SK-N-SH treated with all-trans-retinoic acid at 6 μM for 48 hours (cell line): ENCODE measurements at regions not wholly inside any gene's neighbourhood (a gene's known extent, or its start where the extent isn't known, plus 50 kb on each side); places are given as distances from the start of the nearest gene placed in this dataset.

Source experiments
- ATAC-seq: fragments of 200-7000 bp; cut with Tn5 transposase; 3 replicates; pipeline ENCODE4 v1.9.1; 2020; ENCODE audit warnings: mild to moderate bottlenecking, moderate library complexity
- BACH2 ChIP-seq: fragments of 250-450 bp; sonication (Bioruptor Pico); IDR thresholded peaks from 2 replicates; pipeline ENCODE4 v1.9.0; 2021; ENCODE audit warnings: mild to moderate bottlenecking, borderline replicate concordance
- CSDC2 ChIP-seq: fragments of 250-450 bp; sonication (Bioruptor Pico); IDR thresholded peaks from 2 replicates; pipeline ENCODE4 v1.5.0; 2020; ENCODE audit warnings: mild to moderate bottlenecking, moderate library complexity
- CSRNP3 ChIP-seq: fragments of 250-450 bp; sonication (Bioruptor Pico); IDR thresholded peaks from 2 replicates; pipeline ENCODE4 v1.5.1; 2021; ENCODE audit warnings: mild to moderate bottlenecking, moderate library complexity
- ESRRG ChIP-seq: fragments of 250-450 bp; sonication (Bioruptor Pico); IDR thresholded peaks from 2 replicates; pipeline ENCODE4 v1.6.1; 2021; ENCODE audit warnings: mild to moderate bottlenecking
- GLIS3 ChIP-seq: fragments of 250-450 bp; sonication (Bioruptor Pico); IDR thresholded peaks from 2 replicates; pipeline ENCODE4 v1.5.0; 2020; ENCODE audit warnings: mild to moderate bottlenecking, moderate library complexity
- ISL1 ChIP-seq: fragments of 250-450 bp; sonication (Bioruptor Pico); IDR thresholded peaks from 2 replicates; pipeline ENCODE4 v2.1.2; 2022; ENCODE audit warnings: mild to moderate bottlenecking, moderate library complexity
- OSR1 ChIP-seq: fragments of 250-450 bp; sonication (Bioruptor Pico); IDR thresholded peaks from 2 replicates; pipeline ENCODE4 v1.8.0; 2022; ENCODE audit warnings: moderate library complexity, mild to moderate bottlenecking, inconsistent platforms
- POU6F1 ChIP-seq: fragments of 250-450 bp; sonication (Bioruptor Pico); IDR thresholded peaks from 2 replicates; pipeline ENCODE4 v1.8.0; 2021; ENCODE audit warnings: low read depth, mild to moderate bottlenecking, moderate library complexity, borderline replicate concordance
- PPARA ChIP-seq: fragments of 250-450 bp; sonication (Bioruptor Pico); IDR thresholded peaks from 2 replicates; pipeline ENCODE4 v1.5.0; 2020; ENCODE audit warnings: mild to moderate bottlenecking, borderline replicate concordance
- RARB ChIP-seq: fragments of 250-450 bp; sonication (Bioruptor Pico); IDR thresholded peaks from 2 replicates; pipeline ENCODE4 v1.8.0; 2021; ENCODE audit warnings: mild to moderate bottlenecking, moderate library complexity
- SNAI2 ChIP-seq: fragments of 250-450 bp; sonication (Bioruptor Pico); IDR thresholded peaks from 2 replicates; pipeline ENCODE4 v1.5.0; 2020; ENCODE audit warnings: mild to moderate bottlenecking, moderate library complexity
- TCF4 ChIP-seq: fragments of 250-450 bp; sonication (Bioruptor Pico); IDR thresholded peaks from 2 replicates; pipeline ENCODE4 v1.8.0; 2021; ENCODE audit warnings: mild to moderate bottlenecking, moderate library complexity, borderline replicate concordance
- TSHZ2 ChIP-seq: fragments of 250-450 bp; sonication (Bioruptor Pico); IDR thresholded peaks from 2 replicates; pipeline ENCODE4 v1.5.0; 2020; ENCODE audit warnings: mild to moderate bottlenecking, moderate library complexity
- ZC3H10 ChIP-seq: fragments of 250-450 bp; sonication (Bioruptor Pico); IDR thresholded peaks from 2 replicates; pipeline ENCODE4 v1.5.1; 2021; ENCODE audit warnings: mild to moderate bottlenecking, moderate library complexity
- ZFP3 ChIP-seq: fragments of 250-450 bp; sonication (Bioruptor Pico); IDR thresholded peaks from 2 replicates; pipeline ENCODE4 v1.5.0; 2020; ENCODE audit warnings: mild to moderate bottlenecking, moderate library complexity
- ZFP30 ChIP-seq: fragments of 450-650 bp; formaldehyde crosslinking; IDR thresholded peaks from 2 replicates; pipeline ENCODE4 v1.5.0; 2022; ENCODE audit warnings: mild to moderate bottlenecking, moderate library complexity
- ZNF565 ChIP-seq: fragments of 450-650 bp; formaldehyde crosslinking; conservative IDR thresholded peaks from 2 replicates; pipeline ENCODE4 v1.5.0; 2020; ENCODE audit warnings: low read depth, mild to moderate bottlenecking, moderate library complexity
- ZNF70 ChIP-seq: fragments of 450-650 bp; formaldehyde crosslinking; IDR thresholded peaks from 2 replicates; pipeline ENCODE4 v1.5.0; 2020; ENCODE audit warnings: mild to moderate bottlenecking, moderate library complexity
- ZNF8 ChIP-seq: fragments of 450-650 bp; formaldehyde crosslinking; IDR thresholded peaks from 2 replicates; pipeline ENCODE4 v1.5.0; 2020; ENCODE audit warnings: mild to moderate bottlenecking, moderate library complexity
- TF ChIP-seq, protein P1 (sequence below): fragments of 250-450 bp; sonication (Bioruptor Pico); IDR thresholded peaks from 2 replicates; pipeline ENCODE4 v1.5.1; 2020; ENCODE audit warnings: low read depth, mild to moderate bottlenecking, moderate library complexity
- TF ChIP-seq, protein P2 (sequence below): fragments of 250-450 bp; sonication (Bioruptor Pico); IDR thresholded peaks from 2 replicates; pipeline ENCODE4 v1.8.0; 2020; ENCODE audit warnings: mild to moderate bottlenecking, moderate library complexity, borderline replicate concordance

- peak; percentile 84 for ATAC-seq
- TF ChIP-seq TSHZ2, result no peak
- TF ChIP-seq, protein P1, sequence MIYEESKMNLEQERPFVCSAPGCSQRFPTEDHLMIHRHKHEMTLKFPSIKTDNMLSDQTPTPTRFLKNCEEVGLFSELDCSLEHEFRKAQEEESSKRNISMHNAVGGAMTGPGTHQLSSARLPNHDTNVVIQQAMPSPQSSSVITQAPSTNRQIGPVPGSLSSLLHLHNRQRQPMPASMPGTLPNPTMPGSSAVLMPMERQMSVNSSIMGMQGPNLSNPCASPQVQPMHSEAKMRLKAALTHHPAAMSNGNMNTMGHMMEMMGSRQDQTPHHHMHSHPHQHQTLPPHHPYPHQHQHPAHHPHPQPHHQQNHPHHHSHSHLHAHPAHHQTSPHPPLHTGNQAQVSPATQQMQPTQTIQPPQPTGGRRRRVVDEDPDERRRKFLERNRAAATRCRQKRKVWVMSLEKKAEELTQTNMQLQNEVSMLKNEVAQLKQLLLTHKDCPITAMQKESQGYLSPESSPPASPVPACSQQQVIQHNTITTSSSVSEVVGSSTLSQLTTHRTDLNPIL (CRISPR knock-in tag), result no peak
- TF ChIP-seq ISL1 (CRISPR knock-in tag), result no peak
- TF ChIP-seq ESRRG (CRISPR knock-in tag), result no peak
- TF ChIP-seq ZNF70 (CRISPR knock-in tag), result no peak
- no peak for TF ChIP-seq BACH2 (CRISPR knock-in tag)
- TF ChIP-seq SNAI2 (CRISPR knock-in tag), result no peak
- TF ChIP-seq RARB, result no peak
- TF ChIP-seq OSR1 (CRISPR knock-in tag), result no peak
- TF ChIP-seq ZC3H10 (CRISPR knock-in tag), result no peak
- no peak for TF ChIP-seq ZNF8 (CRISPR knock-in tag)
- no peak for TF ChIP-seq POU6F1 (CRISPR knock-in tag)
- no peak for TF ChIP-seq PPARA (CRISPR knock-in tag)
- no peak for TF ChIP-seq ZFP30
- no peak for TF ChIP-seq ZFP3
- TF ChIP-seq TCF4, result no peak
- TF ChIP-seq GLIS3 (CRISPR knock-in tag), result no peak
- no peak for TF ChIP-seq CSRNP3 (CRISPR knock-in tag)
- TF ChIP-seq, protein P2, sequence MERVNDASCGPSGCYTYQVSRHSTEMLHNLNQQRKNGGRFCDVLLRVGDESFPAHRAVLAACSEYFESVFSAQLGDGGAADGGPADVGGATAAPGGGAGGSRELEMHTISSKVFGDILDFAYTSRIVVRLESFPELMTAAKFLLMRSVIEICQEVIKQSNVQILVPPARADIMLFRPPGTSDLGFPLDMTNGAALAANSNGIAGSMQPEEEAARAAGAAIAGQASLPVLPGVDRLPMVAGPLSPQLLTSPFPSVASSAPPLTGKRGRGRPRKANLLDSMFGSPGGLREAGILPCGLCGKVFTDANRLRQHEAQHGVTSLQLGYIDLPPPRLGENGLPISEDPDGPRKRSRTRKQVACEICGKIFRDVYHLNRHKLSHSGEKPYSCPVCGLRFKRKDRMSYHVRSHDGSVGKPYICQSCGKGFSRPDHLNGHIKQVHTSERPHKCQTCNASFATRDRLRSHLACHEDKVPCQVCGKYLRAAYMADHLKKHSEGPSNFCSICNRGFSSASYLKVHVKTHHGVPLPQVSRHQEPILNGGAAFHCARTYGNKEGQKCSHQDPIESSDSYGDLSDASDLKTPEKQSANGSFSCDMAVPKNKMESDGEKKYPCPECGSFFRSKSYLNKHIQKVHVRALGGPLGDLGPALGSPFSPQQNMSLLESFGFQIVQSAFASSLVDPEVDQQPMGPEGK, result no peak
- no peak for TF ChIP-seq CSDC2 (CRISPR knock-in tag)
Measured at GRCh38 chr16:54431041-54431996, 144.7 kb upstream of the IRX3 start.

DNA sequence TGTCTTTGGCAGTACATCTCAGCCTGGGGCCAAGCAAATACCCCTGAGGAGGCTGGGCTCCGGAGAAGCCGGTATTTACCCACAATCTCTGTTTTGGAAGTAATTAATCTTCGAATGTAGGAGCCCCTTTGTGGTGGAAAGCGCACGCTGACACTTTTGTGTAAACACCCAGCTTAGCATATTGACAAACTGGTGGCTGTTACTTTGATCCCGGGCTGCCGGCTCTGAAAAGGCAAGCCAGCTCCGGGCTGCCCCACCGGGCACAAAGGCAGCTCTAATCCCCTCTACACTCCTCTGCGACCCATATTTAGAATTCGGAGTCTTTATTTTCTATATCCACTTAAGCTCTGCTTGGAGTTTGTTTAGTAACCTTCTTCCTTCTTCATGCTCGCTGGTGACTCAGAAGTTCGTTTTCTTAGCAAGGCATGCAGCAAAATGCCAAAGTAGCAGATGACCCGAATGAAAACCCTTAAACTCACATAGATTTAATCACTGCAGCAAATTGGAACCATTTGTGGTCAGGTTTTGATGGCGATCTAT, 144.0 kb upstream of the IRX3 start:
- TF ChIP-seq ZNF565 (CRISPR knock-in tag) (no peak), OSR1 (CRISPR knock-in tag) (no peak), ZNF70 (CRISPR knock-in tag) (no peak), ESRRG (CRISPR knock-in tag) (no peak), ZFP3 (peak; percentile 55; the same call in 1 of the 2 replicates), ZNF8 (CRISPR knock-in tag) (no peak), POU6F1 (CRISPR knock-in tag) (no peak)

More for the DNA sequence above, 144.0 kb upstream of the IRX3 start:
- peak; percentile 81 for ATAC-seq
